HG02642 (cell line): ENCODE measurements at regions not wholly inside any gene's neighbourhood (a gene's known extent, or its start where the extent isn't known, plus 50 kb on each side); places are given as distances from the start of the nearest gene placed in this dataset.

Experiments used
- ATAC-seq: cut with Tn5 transposase; IDR thresholded peaks from one replicate; pipeline ENCODE4 v1.9.1; 2021; ENCODE audit warnings: mild to moderate bottlenecking; ENCODE audit not compliant: unreplicated experiment, poor library complexity

- ATAC-seq: no peak
Observed at GRCh38 chr2:30338475-30338874, 107.1 kb downstream of the LBH start.

GRCh38 chr2:30339071-30339470 lies 107.7 kb downstream of the LBH start:
- ATAC-seq: no peak

GRCh38 chr2:30341500-30342267 lies 105.4 kb upstream of the LCLAT1 start:
- no peak for ATAC-seq

DNA sequence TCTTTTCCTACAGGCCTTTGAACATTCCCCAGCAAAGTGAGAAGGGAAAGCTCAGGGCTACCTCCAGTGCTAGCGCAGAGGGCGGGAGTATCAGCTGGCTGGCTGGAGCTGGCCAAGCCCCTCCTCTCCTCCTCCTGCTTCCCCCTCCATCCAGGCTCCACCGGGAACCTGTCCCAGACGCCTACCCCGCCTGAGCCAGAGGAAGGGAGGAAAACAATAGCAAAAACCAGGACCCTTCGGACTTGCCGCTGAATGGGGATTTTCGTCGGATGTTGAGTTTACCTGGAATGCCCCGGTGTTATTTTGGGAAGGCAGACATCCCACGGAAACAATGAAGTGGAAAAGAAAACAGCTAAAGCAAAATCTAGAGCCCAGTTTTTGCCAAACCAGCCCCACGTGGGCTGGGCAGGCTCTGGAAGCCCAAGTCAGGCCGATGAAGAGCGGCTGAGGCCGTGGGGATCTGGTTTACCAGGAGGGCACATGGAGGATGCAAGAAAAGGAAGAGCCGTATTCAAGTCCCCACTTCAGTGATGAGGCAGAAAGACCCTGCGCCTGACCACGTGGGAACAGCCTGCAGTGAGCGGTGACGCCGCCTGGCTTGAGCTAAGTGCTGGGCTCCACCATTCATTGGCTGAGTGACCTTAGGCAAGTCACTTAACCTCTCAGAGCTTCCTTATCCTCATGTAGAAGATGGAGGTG lies 100.4 kb upstream of the LCLAT1 start:
- ATAC-seq: no peak

DNA sequence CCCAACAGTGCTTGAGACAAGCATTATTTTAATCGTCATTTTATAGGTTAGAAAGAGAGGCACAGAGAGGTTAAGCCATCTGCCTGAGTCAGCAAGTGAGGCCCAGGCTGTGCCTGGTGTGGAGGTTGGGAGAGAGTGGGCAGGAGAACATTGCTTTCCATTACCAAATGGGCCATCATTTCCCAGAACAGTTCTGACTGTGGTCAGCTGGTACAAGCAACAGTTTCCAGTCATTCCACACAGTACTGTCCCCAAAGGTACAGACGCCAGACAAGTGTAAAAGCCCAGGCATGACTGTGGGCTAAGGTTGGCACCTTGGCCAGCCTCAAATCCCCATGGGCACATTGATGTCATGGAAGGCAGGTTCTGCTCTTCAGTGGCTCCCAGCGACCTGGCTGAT lies 98.2 kb upstream of the LCLAT1 start:
- no peak for ATAC-seq

- no peak for ATAC-seq
Observed at GRCh38 chr2:30349691-30350090, 97.4 kb upstream of the LCLAT1 start.

GRCh38 chr2:30351116-30351515 lies 95.9 kb upstream of the LCLAT1 start:
- no peak for ATAC-seq

DNA sequence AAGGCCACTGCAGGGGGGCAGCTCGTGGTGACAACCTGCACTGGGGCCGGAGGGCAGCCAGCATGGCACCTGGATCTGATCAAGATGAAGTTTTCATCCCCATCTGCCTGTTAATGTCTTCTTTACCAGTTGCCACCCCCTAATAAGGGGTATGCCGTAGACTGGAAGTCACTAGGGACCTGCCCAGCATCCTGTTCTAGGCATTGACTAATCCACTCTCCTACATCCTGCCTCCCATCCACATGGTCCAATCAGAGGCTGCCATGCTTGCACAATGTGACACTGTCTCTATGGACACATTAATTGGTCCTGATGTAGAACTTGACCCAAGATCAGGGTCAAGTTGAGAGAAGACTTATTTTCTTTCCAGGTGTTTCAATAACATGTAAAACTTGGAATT lies 95.1 kb upstream of the LCLAT1 start:
- no peak for ATAC-seq

- no peak for ATAC-seq
Observed at GRCh38 chr2:30354150-30354549, 92.9 kb upstream of the LCLAT1 start.

- no peak for ATAC-seq
Observed at GRCh38 chr2:30354621-30355020, 92.4 kb upstream of the LCLAT1 start.

DNA sequence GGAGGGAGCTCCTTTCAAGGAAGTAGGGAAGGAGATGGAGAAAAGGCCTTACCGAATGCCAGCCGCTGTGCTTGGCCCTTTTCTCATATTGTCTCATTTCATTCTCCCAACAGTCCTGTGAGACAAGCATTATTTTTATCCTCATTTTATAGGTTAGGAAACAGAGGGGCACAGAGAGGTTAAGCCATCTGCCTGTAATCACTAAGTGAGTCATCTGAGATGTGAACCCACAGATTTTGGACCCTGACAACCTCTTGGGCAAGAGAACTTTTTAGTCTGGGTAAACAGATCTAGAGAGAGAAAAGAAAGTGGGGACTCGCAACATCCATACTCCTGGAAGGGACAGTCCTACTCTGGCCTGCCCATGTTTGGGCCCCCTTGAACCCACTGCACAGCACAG lies 91.7 kb upstream of the LCLAT1 start:
- no peak for ATAC-seq

DNA sequence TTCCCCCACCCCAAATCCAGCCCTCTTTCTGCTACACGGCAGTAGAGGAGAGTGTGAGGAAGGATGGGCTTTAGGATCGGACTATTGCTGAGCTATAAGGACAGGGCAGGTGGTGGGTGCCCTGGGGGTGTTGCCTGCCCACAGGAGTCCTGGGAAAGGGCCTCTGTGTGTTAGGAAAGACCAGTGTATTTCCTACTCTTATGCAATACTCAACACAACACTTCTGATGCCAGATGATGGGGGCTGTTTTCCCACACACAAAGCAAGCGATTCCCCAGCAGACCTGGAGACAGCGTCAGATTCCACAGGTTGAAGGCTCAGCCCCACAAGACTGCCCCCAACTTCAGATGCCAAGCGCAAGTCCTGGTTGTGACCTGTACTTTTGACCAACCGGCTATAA lies 91.0 kb upstream of the LCLAT1 start:
- no peak for ATAC-seq

- ATAC-seq: no peak
Observed at GRCh38 chr2:30356776-30357175, 90.3 kb upstream of the LCLAT1 start.

- no peak for ATAC-seq
Observed at GRCh38 chr2:30358351-30358750, 88.7 kb upstream of the LCLAT1 start.

- no peak for ATAC-seq
Observed at GRCh38 chr2:30358842-30359241, 88.2 kb upstream of the LCLAT1 start.

GRCh38 chr2:30359644-30360167 lies 87.3 kb upstream of the LCLAT1 start:
- no peak for ATAC-seq

DNA sequence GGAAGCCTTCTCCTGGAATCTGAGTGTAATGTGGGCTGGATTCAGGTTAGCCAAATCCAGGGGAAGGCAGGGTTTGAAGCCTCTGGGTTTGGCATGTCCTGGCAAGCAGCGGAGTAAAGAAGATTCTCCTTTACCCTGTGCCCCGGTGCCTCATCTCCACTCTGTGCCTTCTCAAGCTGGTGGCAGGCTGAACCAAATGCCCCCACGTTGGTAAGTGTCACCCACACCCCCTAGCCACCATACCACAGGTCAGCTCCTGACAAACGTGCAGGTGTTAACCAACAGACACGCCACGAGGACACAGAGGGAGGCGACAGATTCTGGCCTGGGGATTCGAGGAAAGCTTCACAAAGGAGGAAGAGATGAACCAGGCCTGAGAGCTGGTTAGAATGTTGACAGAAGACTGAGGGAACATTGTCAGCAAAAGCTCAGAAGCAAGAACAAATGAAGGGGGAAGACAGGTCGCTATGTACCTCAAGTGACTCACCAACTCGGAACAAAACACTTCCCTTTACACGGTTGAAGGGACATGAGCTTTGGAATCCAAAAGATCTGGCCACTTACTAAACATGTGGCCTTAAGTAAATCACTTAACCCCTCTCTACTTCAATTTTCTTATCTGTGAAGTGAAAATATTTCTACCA lies 85.2 kb upstream of the LCLAT1 start:
- no peak for ATAC-seq

GRCh38 chr2:30362468-30363081 lies 84.5 kb upstream of the LCLAT1 start:
- no peak for ATAC-seq

DNA sequence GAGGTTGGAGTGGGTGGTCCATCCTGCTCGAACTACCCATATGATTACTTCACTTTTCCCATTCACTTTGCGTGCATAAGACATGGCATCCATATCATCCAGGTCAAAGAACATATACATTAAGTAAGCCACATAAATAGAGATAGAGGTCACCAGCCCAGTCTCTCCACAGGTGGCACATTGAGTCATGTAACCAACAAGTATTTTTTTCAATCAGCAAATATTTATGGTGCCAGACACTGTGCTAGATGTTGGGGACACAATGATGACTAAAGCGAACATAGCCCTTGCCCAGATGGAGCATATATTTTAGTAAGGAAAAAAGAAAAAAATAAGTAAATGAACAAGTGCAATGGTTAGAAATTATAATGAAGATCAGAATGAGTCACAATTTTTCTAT lies 83.6 kb upstream of the LCLAT1 start:
- ATAC-seq: no peak

- ATAC-seq: no peak
Observed at GRCh38 chr2:30365201-30365600, 81.8 kb upstream of the LCLAT1 start.

DNA sequence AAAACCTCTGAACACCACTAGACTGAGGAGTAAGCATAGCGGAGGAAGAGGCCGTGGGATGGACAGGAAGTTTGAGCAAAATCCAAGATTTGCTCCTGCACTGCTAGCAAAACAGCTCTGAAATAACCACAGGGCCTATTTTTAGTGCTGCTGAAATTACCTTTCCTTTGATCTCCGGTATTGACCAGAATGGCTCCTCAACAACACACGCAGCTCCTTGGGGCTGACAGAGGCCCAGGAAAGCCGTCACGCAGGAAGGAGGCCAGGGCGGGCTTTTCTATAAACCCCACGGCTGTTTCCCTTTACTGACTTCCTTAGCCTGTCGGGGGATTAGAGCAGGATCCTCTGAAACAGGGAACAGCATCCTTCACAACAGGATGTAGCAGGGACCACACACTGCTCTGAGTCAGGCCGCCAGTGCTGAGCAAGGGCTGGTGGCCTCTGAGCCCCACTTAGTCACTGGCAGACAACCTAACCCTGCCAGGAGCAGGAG lies 80.8 kb upstream of the LCLAT1 start:
- ATAC-seq: no peak
